ENCODE measurements at regions not wholly inside any gene's neighbourhood (a gene's known extent, or its start where the extent isn't known, plus 50 kb on each side); places are given as distances from the start of the nearest gene placed in this dataset.

- TF ChIP-seq CBX5 (IDR thresholded peaks at IDR 0.05; ENCODE audit: low read depth, low read length), result no peak
- no peak for TF ChIP-seq EZH2 (IDR thresholded peaks at IDR 0.05; ENCODE audit: low read depth, low read length, severe bottlenecking)
Observed at GRCh38 chr12:115500872-115501271, 776.6 kb downstream of the MED13L start (continued).

Measured in H1 (cell line).